DOHH2 (cell line): ENCODE measurements at regions not wholly inside any gene's neighbourhood (a gene's known extent, or its start where the extent isn't known, plus 50 kb on each side); places are given as distances from the start of the nearest gene placed in this dataset.

Experiments
- EZH2phosphoT487 ChIP-seq: fragments of 200-600 bp; sonication (generic); IDR thresholded peaks from 2 replicates; pipeline ENCODE4 v1.6.1; 2017; ENCODE audit warnings: borderline replicate concordance, mild to moderate bottlenecking, antibody characterized with exemption, low read length, moderate library complexity, mixed read lengths
- TF ChIP-seq, protein P1 (sequence below): fragments of 200-600 bp; sonication (generic); IDR thresholded peaks from one replicate; pipeline ENCODE4 v1.5.1; 2014; ENCODE audit warnings: antibody characterized with exemption, mild to moderate bottlenecking, low read depth, low read length; ENCODE audit not compliant: poor library complexity, severe bottlenecking

DNA sequence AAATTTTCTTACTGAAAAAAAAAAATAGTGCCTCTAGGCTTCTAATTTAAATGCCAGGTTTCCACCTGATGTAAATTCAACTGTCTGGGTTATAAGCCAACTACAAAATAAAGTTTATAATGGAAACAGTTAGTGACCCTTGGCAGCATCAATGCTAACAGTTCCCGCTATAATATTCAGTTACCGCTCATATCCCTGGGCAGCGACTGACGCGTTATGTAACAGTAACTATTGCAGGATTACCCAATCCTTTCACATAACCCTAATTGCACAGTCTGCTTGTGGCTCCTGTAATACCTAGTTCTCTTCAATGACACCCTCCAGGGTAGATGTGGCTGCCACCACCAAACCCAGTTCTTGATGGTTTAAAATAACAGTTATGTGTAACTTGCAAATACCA, 208.6 kb downstream of the MOXD1 start:
- TF ChIP-seq, protein P1, sequence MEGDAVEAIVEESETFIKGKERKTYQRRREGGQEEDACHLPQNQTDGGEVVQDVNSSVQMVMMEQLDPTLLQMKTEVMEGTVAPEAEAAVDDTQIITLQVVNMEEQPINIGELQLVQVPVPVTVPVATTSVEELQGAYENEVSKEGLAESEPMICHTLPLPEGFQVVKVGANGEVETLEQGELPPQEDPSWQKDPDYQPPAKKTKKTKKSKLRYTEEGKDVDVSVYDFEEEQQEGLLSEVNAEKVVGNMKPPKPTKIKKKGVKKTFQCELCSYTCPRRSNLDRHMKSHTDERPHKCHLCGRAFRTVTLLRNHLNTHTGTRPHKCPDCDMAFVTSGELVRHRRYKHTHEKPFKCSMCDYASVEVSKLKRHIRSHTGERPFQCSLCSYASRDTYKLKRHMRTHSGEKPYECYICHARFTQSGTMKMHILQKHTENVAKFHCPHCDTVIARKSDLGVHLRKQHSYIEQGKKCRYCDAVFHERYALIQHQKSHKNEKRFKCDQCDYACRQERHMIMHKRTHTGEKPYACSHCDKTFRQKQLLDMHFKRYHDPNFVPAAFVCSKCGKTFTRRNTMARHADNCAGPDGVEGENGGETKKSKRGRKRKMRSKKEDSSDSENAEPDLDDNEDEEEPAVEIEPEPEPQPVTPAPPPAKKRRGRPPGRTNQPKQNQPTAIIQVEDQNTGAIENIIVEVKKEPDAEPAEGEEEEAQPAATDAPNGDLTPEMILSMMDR, result no peak
- no peak for TF ChIP-seq EZH2phosphoT487
